GM19397 (cell line): ENCODE measurements at regions not wholly inside any gene's neighbourhood (a gene's known extent, or its start where the extent isn't known, plus 50 kb on each side); places are given as distances from the start of the nearest gene placed in this dataset.
"Not testable (repeated sequence)": the region's sequence is repeated elsewhere in the genome, so short reads cannot be mapped to it uniquely, and the experiment has no call there.

Experiments
- ATAC-seq: cut with Tn5 transposase; IDR thresholded peaks from one replicate; pipeline ENCODE4 v1.9.1; 2021; ENCODE audit warnings: mild to moderate bottlenecking, moderate library complexity; ENCODE audit not compliant: unreplicated experiment

- no peak for ATAC-seq
These were observed 106.1 kb upstream of the STC2 start for GRCh38 chr5:173434270-173434669.

DNA sequence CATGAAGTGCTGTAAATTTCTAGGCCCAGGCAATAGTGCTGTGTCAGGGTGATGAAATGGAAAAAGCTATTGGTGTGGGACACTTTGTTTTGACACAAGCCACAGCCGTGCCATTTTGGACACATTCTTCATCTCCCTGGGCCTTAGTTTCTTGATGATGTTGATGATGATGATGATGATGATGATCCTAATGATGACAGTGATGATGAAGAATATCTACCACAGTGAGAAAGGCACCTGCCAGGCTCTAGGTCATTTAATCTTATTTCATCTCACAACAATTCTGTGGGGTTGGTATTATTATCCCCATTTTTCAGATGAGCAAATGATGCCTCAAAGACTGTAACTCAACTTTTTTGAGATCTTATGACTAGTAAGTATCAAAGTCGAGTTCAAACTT is 102.2 kb upstream of the STC2 start:
- no peak for ATAC-seq

DNA sequence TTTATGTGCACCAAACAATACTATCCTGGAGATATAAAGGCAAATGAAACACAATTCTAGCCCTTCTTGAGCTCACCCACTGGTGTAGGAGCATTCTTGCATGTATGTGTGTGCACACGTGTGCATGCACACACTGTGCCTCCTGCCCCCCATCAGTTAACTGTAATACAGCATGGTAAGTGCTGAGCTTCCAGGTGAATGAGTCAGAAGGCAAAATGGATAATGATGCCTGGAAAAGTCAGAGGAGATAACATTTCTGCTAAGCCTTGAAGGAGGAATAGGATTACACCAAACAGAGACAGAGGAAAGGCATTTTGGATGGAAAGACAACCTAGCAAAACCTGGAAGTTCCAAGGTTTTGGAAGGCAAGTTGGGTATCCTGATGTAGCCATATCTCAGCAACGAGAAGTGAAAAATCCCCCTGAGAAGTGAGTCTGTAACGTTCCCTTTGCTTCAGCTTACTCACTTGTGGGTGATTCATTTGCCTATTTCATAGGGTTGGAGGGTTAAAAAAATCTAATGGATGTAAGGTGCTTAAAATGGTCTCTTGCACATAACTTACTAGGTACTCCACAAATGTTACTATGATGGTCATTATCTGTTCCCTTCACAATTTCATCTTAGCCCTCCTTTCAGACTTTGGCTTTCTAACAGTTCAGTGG is 101.4 kb upstream of the STC2 start:
- no peak for ATAC-seq

- no peak for ATAC-seq
These were observed 95.4 kb upstream of the STC2 start for GRCh38 chr5:173423452-173424117.

GRCh38 chr5:173420108-173420507 is 91.9 kb upstream of the STC2 start:
- ATAC-seq, result no peak

GRCh38 chr5:173413471-173413982 is 85.3 kb upstream of the STC2 start:
- ATAC-seq, result no peak

GRCh38 chr5:173412566-173412965 is 84.4 kb upstream of the STC2 start:
- no peak for ATAC-seq

GRCh38 chr5:173411791-173412555 is 83.8 kb upstream of the STC2 start:
- ATAC-seq, result no peak

GRCh38 chr5:173410459-173411233 is 82.4 kb upstream of the STC2 start:
- no peak for ATAC-seq

DNA sequence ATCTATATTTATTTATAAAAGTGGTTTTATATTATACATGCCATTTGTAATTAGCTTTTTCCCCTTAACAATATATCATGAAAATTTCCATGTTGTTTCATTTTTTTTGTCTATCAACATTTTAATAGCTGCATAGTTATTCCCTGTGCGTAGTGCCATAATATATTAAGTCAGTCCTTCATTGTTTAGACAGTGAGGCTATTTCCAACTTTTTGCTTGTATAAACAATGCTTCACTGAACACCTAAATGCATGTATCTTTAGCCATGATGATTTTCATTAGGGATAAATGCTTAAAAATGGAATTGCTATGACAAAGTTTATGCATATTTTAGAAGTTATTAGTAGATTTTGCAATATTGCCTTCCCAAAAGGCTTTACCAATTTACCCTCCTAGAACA is 80.7 kb upstream of the STC2 start:
- no peak for ATAC-seq

DNA sequence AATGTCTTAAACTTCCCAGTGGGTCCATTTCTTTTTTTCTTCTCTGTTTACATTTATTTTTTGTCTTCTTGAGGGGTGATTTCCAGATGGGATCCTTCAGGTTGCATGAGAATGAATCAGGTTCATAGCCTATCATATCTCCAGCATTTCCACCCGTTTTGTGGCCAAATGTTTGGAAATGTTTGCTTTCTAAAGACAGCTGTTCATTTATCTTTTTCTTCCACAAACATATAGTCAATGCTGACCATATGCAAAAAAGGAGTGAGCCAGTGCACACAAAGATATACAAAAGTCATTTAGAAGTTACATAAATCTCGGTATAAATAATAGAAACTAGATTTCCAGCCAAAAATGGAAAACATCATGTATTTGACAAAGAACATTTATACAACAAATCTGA is 71.6 kb upstream of the STC2 start:
- ATAC-seq, result no peak

DNA sequence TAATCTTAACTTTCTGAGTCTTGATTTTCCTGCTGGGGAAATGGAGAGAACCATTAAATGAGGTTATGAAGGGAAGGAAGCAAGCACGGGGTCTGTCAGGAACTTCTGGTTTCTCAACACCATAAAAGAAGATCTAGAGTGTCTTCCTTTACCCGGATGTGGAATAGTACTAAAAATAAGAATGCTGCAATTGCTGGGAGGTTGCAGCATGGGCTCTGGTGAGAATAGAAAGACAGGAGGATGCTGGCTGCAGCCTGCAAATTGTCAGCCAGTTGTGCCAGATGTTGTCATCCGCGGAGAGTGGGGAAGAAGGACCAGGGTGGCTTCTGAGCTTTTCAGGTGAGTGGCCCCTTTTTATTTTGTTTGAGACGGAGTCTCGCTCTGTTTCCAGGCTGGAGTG is 69.3 kb upstream of the STC2 start:
- ATAC-seq, result no peak

DNA sequence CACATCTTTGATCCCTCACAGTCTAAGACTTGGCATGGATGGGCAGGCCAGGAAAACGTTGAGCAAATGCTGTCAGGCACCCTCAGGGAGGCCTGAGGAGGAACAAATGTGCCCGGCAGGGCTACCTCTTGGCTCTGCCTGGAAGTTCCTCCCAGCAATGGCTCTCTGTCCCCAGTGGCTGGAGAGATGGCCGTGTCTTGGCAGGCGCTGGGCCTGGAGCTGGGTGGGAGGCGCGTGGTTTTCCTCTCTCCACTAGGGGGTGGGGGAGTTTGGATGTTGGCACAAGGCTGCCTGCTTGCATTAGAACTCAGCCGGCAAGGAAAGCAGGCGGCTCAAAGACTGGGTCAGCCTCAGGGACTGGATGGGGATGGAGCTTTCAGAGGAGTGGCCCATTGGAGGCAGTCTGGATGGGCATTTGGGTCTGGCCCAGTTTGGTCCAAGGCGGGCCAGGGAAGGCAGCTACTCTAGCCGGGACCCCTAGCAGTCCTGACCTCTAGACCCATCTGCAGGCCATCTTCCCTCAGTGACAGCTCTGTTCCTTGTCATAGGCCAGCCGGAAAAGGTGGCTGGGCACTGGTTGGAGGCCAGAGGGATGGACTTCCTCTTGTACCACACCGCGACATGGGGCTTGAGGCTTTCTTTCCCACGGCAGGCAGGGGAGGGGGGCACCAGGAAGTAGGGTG is 68.2 kb upstream of the STC2 start:
- no peak for ATAC-seq

DNA sequence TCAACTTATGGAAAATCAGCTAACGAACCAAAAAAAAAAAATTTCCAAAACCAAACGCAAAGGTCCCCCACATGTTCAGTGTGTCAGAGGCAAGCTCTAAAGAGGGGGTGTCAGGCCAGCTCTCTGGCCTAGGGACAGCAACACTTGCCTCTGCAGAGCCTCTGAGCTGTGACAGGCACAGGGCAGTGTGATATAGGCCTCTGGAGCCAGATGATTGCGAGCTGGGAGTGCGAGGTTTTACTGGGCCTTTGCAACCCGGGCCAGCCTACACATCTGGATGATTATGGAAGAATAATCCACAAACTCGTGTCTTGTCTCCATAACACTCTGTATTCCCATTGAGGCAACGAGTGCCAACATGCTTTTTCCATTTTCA is 67.7 kb upstream of the STC2 start:
- no peak for ATAC-seq

DNA sequence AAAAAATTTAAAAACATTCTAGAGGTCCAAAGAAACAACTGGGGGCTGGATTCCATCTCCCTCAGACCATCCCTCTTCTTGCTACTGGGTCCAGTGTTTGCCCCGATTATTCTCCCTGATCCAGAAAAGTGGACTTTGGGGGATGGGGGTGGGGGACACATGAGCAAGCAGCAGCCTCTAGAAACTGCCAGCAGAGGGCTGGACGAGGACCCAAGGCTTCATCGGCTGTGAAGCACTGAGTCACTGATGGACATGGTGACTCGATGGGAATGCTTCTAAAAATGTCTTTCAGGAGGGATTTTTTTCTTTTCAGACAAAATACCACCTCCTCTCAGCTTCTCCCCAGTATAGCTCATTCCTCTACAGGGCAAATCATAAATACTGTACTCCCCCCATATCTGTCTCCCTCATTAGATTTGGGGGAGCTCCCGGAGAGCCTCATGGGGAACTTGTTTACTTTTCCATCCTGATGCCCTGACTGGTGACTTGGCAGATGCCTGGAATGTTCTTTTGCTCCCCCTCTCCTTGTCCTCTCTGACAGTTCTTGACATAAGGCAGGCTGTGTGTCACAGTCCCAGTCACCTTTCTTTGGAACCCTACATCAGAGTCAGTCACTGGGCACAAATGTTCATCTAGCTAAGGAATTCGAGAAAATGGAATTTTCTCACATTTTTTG is 67.2 kb upstream of the STC2 start:
- no peak for ATAC-seq

- no peak for ATAC-seq
These were observed 66.5 kb upstream of the STC2 start for GRCh38 chr5:173394701-173395100.

DNA sequence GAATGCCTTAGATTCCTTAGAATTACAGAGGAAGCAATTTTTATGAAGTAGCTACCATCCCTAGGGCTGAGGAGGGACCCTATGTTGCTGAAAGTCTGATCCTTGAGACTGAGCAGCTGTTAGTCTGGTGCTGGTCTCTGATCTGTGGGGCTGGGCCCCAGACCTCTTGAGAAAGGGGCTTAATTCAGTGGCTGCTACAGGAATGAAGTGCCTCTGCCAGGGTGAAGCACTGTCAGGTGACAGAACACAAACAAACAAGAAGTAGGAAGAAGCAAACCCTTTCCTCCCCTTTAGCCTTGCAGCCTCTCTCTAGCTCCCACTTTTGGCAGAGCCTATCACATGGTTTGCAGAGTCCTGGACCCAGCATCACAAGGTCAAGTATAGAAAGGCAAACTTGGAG is 64.0 kb upstream of the STC2 start:
- no peak for ATAC-seq

DNA sequence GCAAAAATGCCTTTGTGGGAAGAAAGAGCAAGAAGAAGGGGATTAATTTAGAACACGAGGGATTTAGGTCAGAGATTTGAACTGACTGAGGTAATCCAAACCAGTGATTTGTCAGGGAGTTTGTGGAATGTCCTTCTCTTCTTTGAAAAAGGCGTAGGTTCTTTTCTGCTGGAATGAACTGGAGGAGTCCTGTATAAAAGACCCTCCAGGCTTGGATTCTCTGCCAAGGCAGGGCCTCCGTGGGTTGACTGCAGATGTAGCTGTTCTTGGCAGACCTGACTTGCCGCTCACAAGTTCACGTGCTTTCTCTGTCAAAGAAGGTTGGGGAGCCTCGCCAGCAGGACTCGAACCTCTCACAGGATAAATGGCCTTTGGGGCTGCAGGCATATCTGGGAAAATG is 62.8 kb upstream of the STC2 start:
- ATAC-seq, result no peak

DNA sequence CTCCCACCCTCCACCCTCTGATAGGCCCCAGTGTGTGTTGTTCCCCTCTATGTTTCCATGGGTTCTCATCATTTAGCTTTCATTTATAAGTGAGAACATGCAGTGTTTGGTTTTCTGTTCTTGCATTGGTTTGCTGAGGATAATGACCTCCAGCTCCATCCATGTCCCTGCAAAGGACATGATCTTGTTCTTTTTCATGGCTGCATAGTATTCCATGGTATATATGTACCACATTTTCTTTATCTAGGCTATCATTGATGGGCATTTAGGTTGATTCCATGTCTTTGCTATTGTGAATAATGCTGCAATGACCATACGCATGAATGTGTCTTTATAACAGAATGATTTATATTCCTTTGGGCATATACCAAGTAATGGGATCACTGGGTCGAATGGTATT is 59.1 kb upstream of the STC2 start:
- not testable (repeated sequence) for ATAC-seq

- ATAC-seq, result no peak
These were observed 57.7 kb upstream of the STC2 start for GRCh38 chr5:173385832-173386360.
